ENCODE measurements at regions not wholly inside any gene's neighbourhood (a gene's known extent, or its start where the extent isn't known, plus 50 kb on each side); places are given as distances from the start of the nearest gene placed in this dataset.

DNA sequence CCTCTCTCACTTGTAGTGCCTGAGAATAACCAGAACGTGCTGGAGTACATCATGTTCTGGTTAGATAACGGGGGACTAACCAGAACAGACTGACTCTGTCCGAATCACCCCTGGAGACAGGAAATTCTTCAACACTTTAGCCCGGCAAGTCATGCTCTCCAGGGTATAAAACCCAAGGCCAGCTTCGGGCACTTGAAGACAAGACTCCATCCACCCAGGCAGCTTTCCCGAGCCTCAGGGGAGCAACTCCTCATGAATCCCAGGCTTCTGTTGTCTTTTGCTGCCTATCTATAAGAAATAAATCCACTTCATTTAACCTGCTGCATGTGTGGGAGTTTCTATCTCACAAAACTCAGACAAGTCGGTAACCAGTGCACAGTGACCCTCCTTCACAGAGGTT lies 99.6 kb downstream of the KCNF1 start:
- TF ChIP-seq, protein P1, sequence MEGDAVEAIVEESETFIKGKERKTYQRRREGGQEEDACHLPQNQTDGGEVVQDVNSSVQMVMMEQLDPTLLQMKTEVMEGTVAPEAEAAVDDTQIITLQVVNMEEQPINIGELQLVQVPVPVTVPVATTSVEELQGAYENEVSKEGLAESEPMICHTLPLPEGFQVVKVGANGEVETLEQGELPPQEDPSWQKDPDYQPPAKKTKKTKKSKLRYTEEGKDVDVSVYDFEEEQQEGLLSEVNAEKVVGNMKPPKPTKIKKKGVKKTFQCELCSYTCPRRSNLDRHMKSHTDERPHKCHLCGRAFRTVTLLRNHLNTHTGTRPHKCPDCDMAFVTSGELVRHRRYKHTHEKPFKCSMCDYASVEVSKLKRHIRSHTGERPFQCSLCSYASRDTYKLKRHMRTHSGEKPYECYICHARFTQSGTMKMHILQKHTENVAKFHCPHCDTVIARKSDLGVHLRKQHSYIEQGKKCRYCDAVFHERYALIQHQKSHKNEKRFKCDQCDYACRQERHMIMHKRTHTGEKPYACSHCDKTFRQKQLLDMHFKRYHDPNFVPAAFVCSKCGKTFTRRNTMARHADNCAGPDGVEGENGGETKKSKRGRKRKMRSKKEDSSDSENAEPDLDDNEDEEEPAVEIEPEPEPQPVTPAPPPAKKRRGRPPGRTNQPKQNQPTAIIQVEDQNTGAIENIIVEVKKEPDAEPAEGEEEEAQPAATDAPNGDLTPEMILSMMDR (IDR thresholded peaks at IDR 0.05), result no peak
- TF ChIP-seq EZH2 (IDR thresholded peaks at IDR 0.05), result no peak

Measured in neural progenitor cell (in vitro differentiated cells).